Heart left ventricle (tissue), 16 donors: ENCODE measurements at regions not wholly inside any gene's neighbourhood (a gene's known extent, or its start where the extent isn't known, plus 50 kb on each side); places are given as distances from the start of the nearest gene placed in this dataset.

ENCODE experiments used
- ATAC-seq, 4 donors: fragments of 200-7000 bp; cut with Tn5 transposase; one replicate each; pipeline ENCODE4 v1.9.1; 2020 to 2022; ENCODE audit warnings: moderate library complexity in 4 of 4, mild to moderate bottlenecking in 3 of 4, moderate number of reproducible peaks in 1 of 4
- DNase-seq, 5 donors: peaks; one replicate each; pipeline ENCODE4 v3.0.0-alpha.2; 2020
- H3K27ac ChIP-seq, 12 donors: fragments of 200-600 bp; sonication (generic) in 4 of 12; one replicate each; pipeline versions ENCODE4 v1.5.0 to v1.8.0; 2016 to 2022; ENCODE audit warnings: mild to moderate bottlenecking in 2 of 12
- H3K27me3 ChIP-seq, 9 donors: fragments of 200-600 bp; sonication (generic) in 2 of 9; one replicate each; pipeline versions ENCODE4 v1.5.1 to v1.8.0; 2016 to 2022; ENCODE audit warnings: mild to moderate bottlenecking in 3 of 9
- H3K36me3 ChIP-seq, 9 donors: fragments of 200-600 bp; sonication (generic) in 2 of 9; one replicate each; pipeline versions ENCODE4 v1.5.0 to v1.8.0; 2018 to 2022; ENCODE audit warnings: mild to moderate bottlenecking in 2 of 9
- H3K4me1 ChIP-seq, 12 donors: fragments of 200-600 bp; sonication (generic) in 4 of 12; one replicate each; pipeline versions ENCODE4 v1.5.0 to v1.8.0; 2016 to 2022; ENCODE audit warnings: mild to moderate bottlenecking in 3 of 12
- H3K4me3 ChIP-seq, 12 donors: fragments of 200-600 bp; sonication (generic) in 4 of 12; one replicate each; pipeline versions ENCODE4 v1.5.0 to v1.8.0; 2017 to 2022; ENCODE audit warnings: mild to moderate bottlenecking in 9 of 12, moderate library complexity in 4 of 12
- H3K9me3 ChIP-seq, 12 donors: fragments of 200-600 bp; sonication (generic) in 4 of 12; one replicate each; pipeline versions ENCODE4 v1.5.0 to v1.8.0; 2016 to 2022; ENCODE audit warnings: mild to moderate bottlenecking in 1 of 12
- POLR2A ChIP-seq, 2 donors: fragments of 450-650 bp; IDR thresholded peaks; one replicate each; pipeline ENCODE4 v1.6.1; 2017; ENCODE audit warnings: antibody characterized with exemption in 2 of 2, mild to moderate bottlenecking in 2 of 2, moderate library complexity in 2 of 2
- WGBS, 4 donors: extraction: QIAGEN DNeasy Blood & Tissue Kit in 2 of 4; methylation state at CpG; one replicate each; pipeline versions ENCODE4 v1.1.5 to v1.1.7; 2013 to 2018; 5-methylcytosine and 5-hydroxymethylcytosine counted together
- intact Hi-C, 10 donors: fragments of 100-400 bp; cut with DNase I; formaldehyde crosslinking; loops; one replicate each; pipeline versions ENCODE4 v1.11.1 to v1.14.2; 2022
- TF ChIP-seq, protein P1 (sequence below), 12 donors: fragments of 200-600 bp; sonication (generic) in 4 of 12; IDR thresholded peaks; one replicate each; pipeline versions ENCODE4 v1.5.0 to v1.8.0; 2018 to 2022; ENCODE audit warnings: antibody characterized with exemption in 12 of 12, mild to moderate bottlenecking in 5 of 12
- donor health status: ischemic (EF 13 %, LVEDD 7.1; RV severe dilation, severe dysfunction).
- donor health status: healthy with polysubstance abuse.
- donor health status: DM: no; HTN: yes; CAD: no.
- donor health status: DM: no; HTN: no; CAD: no.
- donor health status: ischemic (EF 25% LVEDD 6.9; RV normal size, moderate dysfunction).
- donor health status: ischemic (EF 25% LVEDD 5.7; RV mildly dilated, moderate dysfunction).
- donor health status: healthy.
- donor health status: DM: yes; HTN: yes; CAD: no.
- donor health status: ischemic (EF 35%, LVEDD 5.7; RV mildly dilated, moderate dysfunction).
- donor health status: nonischemic (EF 11% LVEDD 7.7; RV severe dilation, severe dysfunction).
- donor health status: DM: yes; HTN: yes; CAD: no.
- donor health status: PGD.
- donor health status: ischemic (EF 29% LVEDD 5.4; RV normal size, mild dysfunction).
- donor health status: nonischemic (EF 23%, LVEDD 6.1; RV moderate dilation, normal function).

DNA sequence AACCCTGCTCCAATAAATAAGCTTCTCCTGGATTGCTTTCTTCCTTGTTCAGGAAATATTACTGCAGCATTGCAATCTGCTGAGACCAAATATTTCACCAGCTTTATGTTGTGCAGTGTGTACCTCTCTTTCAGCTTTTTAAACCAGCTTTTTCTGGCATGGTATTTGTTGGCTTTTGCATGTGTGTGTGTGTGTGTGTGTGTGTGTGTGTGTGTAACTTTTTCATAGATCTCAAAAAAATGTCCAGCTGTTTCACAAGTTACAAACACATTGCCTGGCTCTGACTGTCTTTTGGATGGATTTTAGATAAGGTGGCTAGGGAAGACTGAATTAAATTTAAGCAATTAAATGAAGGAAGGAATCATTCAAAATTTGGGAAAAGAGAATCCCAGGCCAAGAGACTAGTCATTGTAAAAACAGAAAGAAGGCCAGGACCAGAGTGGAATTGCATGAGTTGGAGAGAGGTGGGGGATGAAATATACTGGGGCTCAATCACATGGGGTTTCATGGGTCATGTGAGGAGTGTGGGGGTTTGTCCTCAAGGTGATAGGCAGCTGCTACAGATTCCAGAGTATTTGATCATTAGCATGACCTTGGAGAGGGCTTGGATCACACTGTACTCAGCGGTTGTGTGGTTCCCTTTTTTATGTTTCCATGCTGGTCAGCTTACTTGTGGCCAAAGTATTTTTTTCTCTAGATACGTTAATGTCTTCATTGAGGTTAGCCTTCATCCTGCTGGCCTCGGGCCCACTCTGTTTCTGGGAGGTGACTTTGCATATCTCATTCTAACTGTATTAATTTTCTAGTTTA is 357.7 kb upstream of the BOD1L1 start:
- Histone ChIP-seq H3K36me3 (no peaks in the 10 kb centered on the region), H3K9me3 (no peaks in the 10 kb centered on the region), H3K27ac (peak overlapping the region in 6 of 12 donors; percentile 29 to 62 (median 42)), H3K27me3 (no peaks in the 10 kb centered on the region), H3K4me3 (no peak overlapping the region), H3K4me1 (peaks cover 0 to 18% (median 10%) of the 10 kb centered on the region in 12 donors)
- peak in 1 of 5 donors; percentile 38 for DNase-seq
- intact Hi-C loops, result no loop called here
- 9 to 15% (median 13%) methylated on average over 3 of the region's 3 CpGs for WGBS, 4 donors
- no peak for TF ChIP-seq POLR2A (IDR thresholded peaks at IDR 0.05)
- TF ChIP-seq, protein P1, sequence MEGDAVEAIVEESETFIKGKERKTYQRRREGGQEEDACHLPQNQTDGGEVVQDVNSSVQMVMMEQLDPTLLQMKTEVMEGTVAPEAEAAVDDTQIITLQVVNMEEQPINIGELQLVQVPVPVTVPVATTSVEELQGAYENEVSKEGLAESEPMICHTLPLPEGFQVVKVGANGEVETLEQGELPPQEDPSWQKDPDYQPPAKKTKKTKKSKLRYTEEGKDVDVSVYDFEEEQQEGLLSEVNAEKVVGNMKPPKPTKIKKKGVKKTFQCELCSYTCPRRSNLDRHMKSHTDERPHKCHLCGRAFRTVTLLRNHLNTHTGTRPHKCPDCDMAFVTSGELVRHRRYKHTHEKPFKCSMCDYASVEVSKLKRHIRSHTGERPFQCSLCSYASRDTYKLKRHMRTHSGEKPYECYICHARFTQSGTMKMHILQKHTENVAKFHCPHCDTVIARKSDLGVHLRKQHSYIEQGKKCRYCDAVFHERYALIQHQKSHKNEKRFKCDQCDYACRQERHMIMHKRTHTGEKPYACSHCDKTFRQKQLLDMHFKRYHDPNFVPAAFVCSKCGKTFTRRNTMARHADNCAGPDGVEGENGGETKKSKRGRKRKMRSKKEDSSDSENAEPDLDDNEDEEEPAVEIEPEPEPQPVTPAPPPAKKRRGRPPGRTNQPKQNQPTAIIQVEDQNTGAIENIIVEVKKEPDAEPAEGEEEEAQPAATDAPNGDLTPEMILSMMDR (IDR thresholded peaks at IDR 0.05), result no peak
- ATAC-seq, result peak; percentile 62 to 82 (median 68)

DNA sequence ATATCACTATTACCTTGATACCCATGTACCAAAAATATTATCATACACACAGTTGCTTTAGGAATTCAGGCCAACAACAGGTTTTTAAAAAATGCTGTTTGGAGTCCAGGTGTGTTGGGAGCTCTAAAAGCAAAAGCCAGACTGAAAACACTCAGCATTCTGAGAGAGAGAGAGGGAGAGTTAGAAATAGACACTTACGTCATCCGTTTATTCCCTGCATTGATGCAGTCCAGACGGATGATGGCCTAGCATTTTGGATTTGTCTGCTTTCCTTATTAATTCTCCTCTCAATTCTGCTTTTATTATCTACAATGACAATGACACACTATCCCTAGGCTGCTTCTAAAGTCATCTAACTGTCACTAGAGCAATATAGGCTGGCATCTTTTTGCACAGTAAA is 358.3 kb upstream of the BOD1L1 start:
- WGBS, 4 donors, result 31 to 49% (median 36%) methylated on average over 3 of the region's 3 CpGs
- peak overlapping the region in 6 of 12 donors; percentile 29 to 62 (median 42) for H3K27ac ChIP-seq
- H3K4me3 ChIP-seq, result no peak overlapping the region
- H3K9me3 ChIP-seq, result no peaks in the 10 kb centered on the region
- TF ChIP-seq, protein P1 (IDR thresholded peaks at IDR 0.05), result no peak
- TF ChIP-seq POLR2A (IDR thresholded peaks at IDR 0.05), result no peak
- no peaks in the 10 kb centered on the region for H3K27me3 ChIP-seq
- DNase-seq, result no peak
- H3K4me1 ChIP-seq, result peaks cover 0 to 18% (median 10%) of the 10 kb centered on the region in 12 donors
- no peaks in the 10 kb centered on the region for H3K36me3 ChIP-seq
- ATAC-seq, result peak; percentile 68 to 85 (median 80)
- intact Hi-C loops, result no loop called here

DNA sequence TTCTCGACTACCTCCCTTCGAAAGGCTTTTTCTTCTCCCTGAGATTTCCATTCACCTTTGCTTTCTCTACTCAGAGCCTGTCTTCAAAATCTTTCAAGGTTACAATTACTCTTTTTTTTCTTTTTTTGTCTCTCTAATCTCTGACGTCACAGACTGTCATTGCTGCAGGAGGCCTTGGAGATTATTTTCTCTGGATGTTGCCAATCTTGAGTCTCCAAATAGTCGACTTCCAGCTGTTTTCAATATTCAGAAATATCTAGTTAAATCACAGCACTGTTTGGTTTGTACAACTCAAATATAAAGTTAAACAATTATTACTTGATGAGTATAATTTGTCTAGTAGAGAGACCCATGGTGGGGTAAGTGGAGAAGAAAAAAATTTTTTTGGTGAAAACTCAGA is 359.0 kb upstream of the BOD1L1 start:
- 63 to 74% (median 65%) methylated on average over 4 of the region's 4 CpGs for WGBS, 4 donors
- Histone ChIP-seq H3K27ac (peak overlapping the region in 2 of 12 donors; percentile 36 to 57), H3K36me3 (no peaks in the 10 kb centered on the region), H3K4me3 (no peak overlapping the region), H3K27me3 (no peaks in the 10 kb centered on the region), H3K9me3 (no peaks in the 10 kb centered on the region), H3K4me1 (peaks cover 0 to 21% (median 10%) of the 10 kb centered on the region in 12 donors)
- TF ChIP-seq, protein P1 (IDR thresholded peaks at IDR 0.05), result no peak
- no peak for TF ChIP-seq POLR2A (IDR thresholded peaks at IDR 0.05)
- DNase-seq (no peak), ATAC-seq (no peak)
- intact Hi-C loops, result no loop called here
